ENCODE measurements at regions not wholly inside any gene's neighbourhood (a gene's known extent, or its start where the extent isn't known, plus 50 kb on each side); places are given as distances from the start of the nearest gene placed in this dataset.

- no peaks in the 10 kb centered on the region for H3K9me3 ChIP-seq (ENCODE audit: low read depth, low read length)
- no peaks in the 10 kb centered on the region for H3K36me3 ChIP-seq (ENCODE audit: insufficient read depth, low read length)
- TF ChIP-seq POLR2AphosphoS5 (IDR thresholded peaks at IDR 0.05; ENCODE audit: borderline replicate concordance, low read depth, low read length), result no peak
- TF ChIP-seq FOXP2 (optimal IDR thresholded peaks at IDR 0.05; ENCODE audit: control extremely low read depth, extremely low read length, insufficient read depth), result no peak
- TF ChIP-seq EZH2 (IDR thresholded peaks at IDR 0.05), result no peak
- no peak overlapping the region for H3K9ac ChIP-seq (ENCODE audit: insufficient read length)
- no peak overlapping the region for H3K27ac ChIP-seq
- no peak overlapping the region for H3K4me3 ChIP-seq
- no peak for DNase-seq (ENCODE audit: low read depth, low spot score)
Observed at GRCh38 chr2:217535957-217536708, 466.7 kb downstream of the TNS1 start.

- TF ChIP-seq EZH2 (IDR thresholded peaks at IDR 0.05), result no peak
- TF ChIP-seq POLR2AphosphoS5 (IDR thresholded peaks at IDR 0.05; ENCODE audit: borderline replicate concordance, low read depth, low read length), result no peak
- Histone ChIP-seq H3K9ac (ENCODE audit: insufficient read length) (no peak overlapping the region), H3K9me3 (ENCODE audit: low read depth, low read length) (no peaks in the 10 kb centered on the region), H3K36me3 (ENCODE audit: insufficient read depth, low read length) (no peaks in the 10 kb centered on the region), H3K4me3 (no peak overlapping the region), H3K27ac (no peak overlapping the region)
- no peak for DNase-seq (ENCODE audit: low read depth, low spot score)
Observed at GRCh38 chr2:217530392-217531090, 472.3 kb downstream of the TNS1 start.

- Histone ChIP-seq H3K36me3 (ENCODE audit: insufficient read depth, low read length) (no peaks in the 10 kb centered on the region), H3K27ac (no peak overlapping the region), H3K9me3 (ENCODE audit: low read depth, low read length) (no peaks in the 10 kb centered on the region), H3K9ac (ENCODE audit: insufficient read length) (no peak overlapping the region), H3K4me3 (no peak overlapping the region)
- DNase-seq (ENCODE audit: low read depth, low spot score), result no peak
- no peak for TF ChIP-seq POLR2AphosphoS5 (IDR thresholded peaks at IDR 0.05; ENCODE audit: borderline replicate concordance, low read depth, low read length)
- TF ChIP-seq FOXP2 (optimal IDR thresholded peaks at IDR 0.05; ENCODE audit: control extremely low read depth, extremely low read length, insufficient read depth), result no peak
- TF ChIP-seq EZH2 (IDR thresholded peaks at IDR 0.05), result no peak
Observed at GRCh38 chr2:217529271-217529670, 473.5 kb downstream of the TNS1 start.

- no peaks in the 10 kb centered on the region for H3K9me3 ChIP-seq (ENCODE audit: low read depth, low read length)
- H3K36me3 ChIP-seq (ENCODE audit: insufficient read depth, low read length), result no peaks in the 10 kb centered on the region
- H3K4me3 ChIP-seq, result no peak overlapping the region
- DNase-seq (ENCODE audit: low read depth, low spot score), result no peak
- no peak for TF ChIP-seq FOXP2 (optimal IDR thresholded peaks at IDR 0.05; ENCODE audit: control extremely low read depth, extremely low read length, insufficient read depth)
- no peak for TF ChIP-seq EZH2 (IDR thresholded peaks at IDR 0.05)
- TF ChIP-seq POLR2AphosphoS5 (IDR thresholded peaks at IDR 0.05; ENCODE audit: borderline replicate concordance, low read depth, low read length), result no peak
- H3K9ac ChIP-seq (ENCODE audit: insufficient read length), result no peak overlapping the region
- no peak overlapping the region for H3K27ac ChIP-seq
Observed at GRCh38 chr2:217527590-217528202, 475.1 kb downstream of the TNS1 start.

GRCh38 chr2:217525076-217525475, 477.7 kb downstream of the TNS1 start:
- no peak overlapping the region for H3K27ac ChIP-seq
- TF ChIP-seq POLR2AphosphoS5 (IDR thresholded peaks at IDR 0.05; ENCODE audit: borderline replicate concordance, low read depth, low read length), result no peak
- TF ChIP-seq EZH2 (IDR thresholded peaks at IDR 0.05), result no peak
- TF ChIP-seq FOXP2 (optimal IDR thresholded peaks at IDR 0.05; ENCODE audit: control extremely low read depth, extremely low read length, insufficient read depth), result no peak
- H3K9ac ChIP-seq (ENCODE audit: insufficient read length), result no peak overlapping the region

GRCh38 chr2:217523286-217523685, 479.5 kb downstream of the TNS1 start:
- Histone ChIP-seq H3K36me3 (ENCODE audit: insufficient read depth, low read length) (no peaks in the 10 kb centered on the region), H3K4me3 (no peak overlapping the region), H3K9me3 (ENCODE audit: low read depth, low read length) (no peaks in the 10 kb centered on the region), H3K9ac (ENCODE audit: insufficient read length) (no peak overlapping the region), H3K27ac (no peak overlapping the region)
- TF ChIP-seq EZH2 (IDR thresholded peaks at IDR 0.05) (no peak), FOXP2 (optimal IDR thresholded peaks at IDR 0.05; ENCODE audit: control extremely low read depth, extremely low read length, insufficient read depth) (no peak), POLR2AphosphoS5 (IDR thresholded peaks at IDR 0.05; ENCODE audit: borderline replicate concordance, low read depth, low read length) (no peak)
- no peak for DNase-seq (ENCODE audit: low read depth, low spot score)

More at GRCh38 chr2:217525076-217525475, 477.7 kb downstream of the TNS1 start:
- H3K9me3 ChIP-seq (ENCODE audit: low read depth, low read length), result no peaks in the 10 kb centered on the region
- DNase-seq (ENCODE audit: low read depth, low spot score), result no peak
- no peaks in the 10 kb centered on the region for H3K36me3 ChIP-seq (ENCODE audit: insufficient read depth, low read length)
- H3K4me3 ChIP-seq, result no peak overlapping the region

GRCh38 chr2:217521820-217522219, 481.0 kb downstream of the TNS1 start:
- Histone ChIP-seq H3K4me3 (no peak overlapping the region), H3K27ac (no peak overlapping the region), H3K9ac (ENCODE audit: insufficient read length) (no peak overlapping the region), H3K36me3 (ENCODE audit: insufficient read depth, low read length) (no peaks in the 10 kb centered on the region), H3K9me3 (ENCODE audit: low read depth, low read length) (no peaks in the 10 kb centered on the region)
- TF ChIP-seq EZH2 (IDR thresholded peaks at IDR 0.05) (no peak), FOXP2 (optimal IDR thresholded peaks at IDR 0.05; ENCODE audit: control extremely low read depth, extremely low read length, insufficient read depth) (no peak), POLR2AphosphoS5 (IDR thresholded peaks at IDR 0.05; ENCODE audit: borderline replicate concordance, low read depth, low read length) (no peak)
- no peak for DNase-seq (ENCODE audit: low read depth, low spot score)

- no peak for DNase-seq (ENCODE audit: low read depth, low spot score)
- TF ChIP-seq EZH2 (IDR thresholded peaks at IDR 0.05), result no peak
- TF ChIP-seq POLR2AphosphoS5 (IDR thresholded peaks at IDR 0.05; ENCODE audit: borderline replicate concordance, low read depth, low read length), result no peak
- TF ChIP-seq FOXP2 (optimal IDR thresholded peaks at IDR 0.05; ENCODE audit: control extremely low read depth, extremely low read length, insufficient read depth), result no peak
- no peak overlapping the region for H3K27ac ChIP-seq
Observed at GRCh38 chr2:217520356-217521010, 482.3 kb downstream of the TNS1 start.

More at GRCh38 chr2:217520356-217521010, 482.3 kb downstream of the TNS1 start:
- no peak overlapping the region for H3K9ac ChIP-seq (ENCODE audit: insufficient read length)
- no peaks in the 10 kb centered on the region for H3K36me3 ChIP-seq (ENCODE audit: insufficient read depth, low read length)
- H3K4me3 ChIP-seq, result no peak overlapping the region
- H3K9me3 ChIP-seq (ENCODE audit: low read depth, low read length), result no peaks in the 10 kb centered on the region

Data from SK-N-MC (cell line).